Suppressor macrophage treated with lipopolysaccharide for 4 hours (primary cell): ENCODE measurements at regions not wholly inside any gene's neighbourhood (a gene's known extent, or its start where the extent isn't known, plus 50 kb on each side); places are given as distances from the start of the nearest gene placed in this dataset.
A peak's percentile ranks its signal among the peaks of the same experiment; 100 is the strongest.

Experiments
- DNase-seq: peaks from one replicate; pipeline ENCODE4 v3.0.0-alpha.2; 2020

- DNase-seq, result peak; percentile 16
Measured at GRCh38 chr10:10830293-10830986, 187.2 kb upstream of the CELF2 start.

GRCh38 chr10:10831085-10831484, 186.6 kb upstream of the CELF2 start:
- DNase-seq, result peak; percentile 3

GRCh38 chr10:10833955-10834354, 183.7 kb upstream of the CELF2 start:
- no peak for DNase-seq

- DNase-seq, result no peak
Measured at GRCh38 chr10:10844251-10844650, 173.4 kb upstream of the CELF2 start.

GRCh38 chr10:10845185-10845584, 172.5 kb upstream of the CELF2 start:
- no peak for DNase-seq

- no peak for DNase-seq
Measured at GRCh38 chr10:10845826-10846503, 171.7 kb upstream of the CELF2 start.

- DNase-seq, result no peak
Measured at GRCh38 chr10:10846504-10846900, 171.2 kb upstream of the CELF2 start.

GRCh38 chr10:10847387-10847786, 170.3 kb upstream of the CELF2 start:
- no peak for DNase-seq

- no peak for DNase-seq
Measured at GRCh38 chr10:10848488-10849111, 169.1 kb upstream of the CELF2 start.

- no peak for DNase-seq
Measured at GRCh38 chr10:10849306-10849705, 168.4 kb upstream of the CELF2 start.

- DNase-seq, result no peak
Measured at GRCh38 chr10:10850214-10850613, 167.5 kb upstream of the CELF2 start.

GRCh38 chr10:10852464-10852863, 165.2 kb upstream of the CELF2 start:
- DNase-seq, result no peak

- no peak for DNase-seq
Measured at GRCh38 chr10:10853954-10854353, 163.7 kb upstream of the CELF2 start.

GRCh38 chr10:10854725-10855124, 162.9 kb upstream of the CELF2 start:
- DNase-seq, result no peak

GRCh38 chr10:10855151-10855581, 162.5 kb upstream of the CELF2 start:
- DNase-seq, result no peak

GRCh38 chr10:10860455-10860976, 157.2 kb upstream of the CELF2 start:
- DNase-seq, result no peak

GRCh38 chr10:10865303-10865702, 152.4 kb upstream of the CELF2 start:
- no peak for DNase-seq

- no peak for DNase-seq
Measured at GRCh38 chr10:10865913-10866312, 151.8 kb upstream of the CELF2 start.

- DNase-seq, result no peak
Measured at GRCh38 chr10:10869592-10869991, 148.1 kb upstream of the CELF2 start.

- no peak for DNase-seq
Measured at GRCh38 chr10:10870523-10871241, 147.0 kb upstream of the CELF2 start.

GRCh38 chr10:10871352-10871751, 146.3 kb upstream of the CELF2 start:
- DNase-seq, result no peak

- DNase-seq, result no peak
Measured at GRCh38 chr10:10872035-10872673, 145.5 kb upstream of the CELF2 start.

- DNase-seq, result no peak
Measured at GRCh38 chr10:10872764-10873163, 144.9 kb upstream of the CELF2 start.
